Stimulated activated naive CD8-positive, alpha-beta T cell treated with anti-CD3 and anti-CD28 coated beads, Interleukin-15, Interleukin-2, amounts not matched to agents 100 U/mL and 50 U/mL, for 24 hours (primary cell): ENCODE measurements at regions not wholly inside any gene's neighbourhood (a gene's known extent, or its start where the extent isn't known, plus 50 kb on each side); places are given as distances from the start of the nearest gene placed in this dataset.

Source experiments
- ATAC-seq: fragments of 150-1000 bp; cut with Tn5 transposase; one replicate; pipeline ENCODE4 v1.10.0; 2021
- DNase-seq: peaks from one replicate; pipeline ENCODE4 v3.0.0; 2021

DNA sequence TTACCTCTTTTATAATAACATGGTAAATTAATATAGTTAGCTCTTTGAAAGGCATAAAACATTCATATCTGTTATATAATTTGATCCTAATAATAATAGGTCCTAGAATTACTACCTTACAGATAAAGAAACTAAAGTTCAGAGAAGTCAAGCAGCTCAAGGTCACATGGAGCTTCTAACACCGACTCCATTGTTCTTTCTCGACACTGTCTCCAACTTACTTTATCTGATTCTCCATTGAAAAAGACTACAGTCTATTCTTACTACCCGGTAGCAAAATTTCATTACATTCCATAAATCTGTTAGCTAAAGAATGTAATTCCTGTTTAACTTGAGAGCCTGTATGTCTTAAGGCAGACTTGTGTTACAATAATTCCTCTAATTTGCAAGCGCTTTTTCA is 96.3 kb upstream of the TMEM161B start:
- ATAC-seq (no peak), DNase-seq (no peak)

DNA sequence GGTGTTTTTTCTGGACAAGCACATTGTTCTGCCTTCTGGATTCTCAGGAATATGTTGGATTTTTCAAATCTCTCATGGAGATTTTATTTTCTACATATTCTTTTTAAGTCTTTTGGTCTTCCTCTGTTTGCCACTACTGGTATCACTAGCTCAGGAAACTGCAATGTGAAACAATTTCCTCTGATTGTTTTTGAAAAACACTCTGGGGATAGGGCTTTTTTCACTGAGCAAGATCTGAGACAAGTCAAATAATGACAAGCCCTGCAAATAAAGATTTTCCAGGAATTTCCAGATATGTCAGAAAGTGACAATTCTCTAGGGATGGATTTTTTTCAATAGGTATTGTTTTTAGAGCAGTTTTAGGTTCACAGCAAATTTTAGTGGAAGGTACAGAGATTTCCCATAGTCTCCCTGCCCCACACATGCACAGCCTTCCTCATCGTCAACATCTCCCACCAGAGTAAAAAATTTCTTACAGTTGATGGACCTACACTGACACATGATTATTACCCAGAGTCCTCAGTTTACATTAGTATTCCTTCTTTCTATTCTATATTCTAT is 86.9 kb upstream of the TMEM161B start:
- DNase-seq: no peak
- ATAC-seq: no peak

DNA sequence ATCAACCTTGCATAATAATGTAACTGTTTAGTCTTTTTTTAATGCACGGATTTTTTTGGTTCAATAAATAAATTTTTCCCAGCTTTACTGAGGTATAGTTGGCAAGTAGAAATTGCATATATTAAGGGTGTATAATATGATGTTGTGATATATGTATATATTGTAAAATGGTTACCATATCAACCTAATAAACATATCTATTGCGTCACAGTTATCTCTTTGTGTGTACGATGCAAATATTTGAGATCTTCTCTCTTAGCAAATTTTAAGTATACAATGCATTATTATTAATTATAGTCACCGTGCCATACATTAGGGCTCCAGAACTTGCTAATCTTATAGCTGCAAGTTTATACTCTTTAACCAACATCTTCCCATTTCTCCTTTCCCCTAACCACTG is 57.2 kb upstream of the TMEM161B start:
- DNase-seq: no peak
- ATAC-seq: no peak

DNA sequence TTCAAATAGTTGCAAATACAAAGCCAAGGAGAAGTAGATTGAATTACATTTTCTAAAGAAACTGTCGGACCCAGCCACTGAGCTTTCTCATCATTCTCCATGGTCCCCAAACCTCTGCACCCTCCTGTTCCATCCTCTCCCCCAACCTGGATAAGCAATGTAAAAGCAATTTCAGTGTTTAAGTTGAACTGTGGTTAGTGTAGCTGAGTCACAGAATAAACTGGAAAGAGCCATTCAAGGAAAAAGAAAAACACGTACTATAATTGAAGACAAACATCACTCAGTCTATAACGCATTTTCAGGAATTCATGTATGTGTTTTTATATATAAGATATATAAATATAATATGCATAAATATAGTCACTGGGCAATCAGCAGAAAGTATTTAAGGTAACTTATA is 54.1 kb upstream of the TMEM161B start:
- ATAC-seq: no peak
- DNase-seq: no peak
